Suprapubic skin (tissue), 3 donors: ENCODE measurements at regions not wholly inside any gene's neighbourhood (a gene's known extent, or its start where the extent isn't known, plus 50 kb on each side); places are given as distances from the start of the nearest gene placed in this dataset.

Experiments
- CTCF ChIP-seq, 2 donors: fragments of 200-600 bp in 1 of 2; fragments of 450-650 bp in 1 of 2; sonication (generic) in 1 of 2; IDR thresholded peaks; one replicate each; pipeline ENCODE4 v1.5.1; 2016 to 2019; ENCODE audit warnings: antibody characterized with exemption in 2 of 2, mild to moderate bottlenecking in 1 of 2, moderate library complexity in 1 of 2
- EP300 ChIP-seq: sonication (generic); formaldehyde crosslinking; IDR thresholded peaks from one replicate; pipeline ENCODE4 v1.6.1; 2017; ENCODE audit warnings: antibody characterized with exemption
- POLR2A ChIP-seq, 2 donors: fragments of 450-650 bp; IDR thresholded peaks; one replicate each; pipeline ENCODE4 v1.6.1; 2017; ENCODE audit warnings: antibody characterized with exemption in 2 of 2, mild to moderate bottlenecking in 2 of 2, moderate library complexity in 2 of 2

- TF ChIP-seq POLR2A (IDR thresholded peaks at IDR 0.05) (no peak), CTCF (IDR thresholded peaks at IDR 0.05) (no peak), EP300 (no peak)
These were observed 634.0 kb upstream of the LMCD1 start for GRCh38 chr3:7867587-7867986.
